NOMO-1 (cell line): ENCODE measurements at regions not wholly inside any gene's neighbourhood (a gene's known extent, or its start where the extent isn't known, plus 50 kb on each side); places are given as distances from the start of the nearest gene placed in this dataset.
"Not testable (repeated sequence)": the region's sequence is repeated elsewhere in the genome, so short reads cannot be mapped to it uniquely, and the experiment has no call there.

Experiments
- DNase-seq, 2 experiments: peaks; one replicate each; lab custom pipeline; 2025; ENCODE audit not compliant: unreplicated experiment in 2 of 2; lab: John Stamatoyannopoulos, UW

GRCh38 chr9:129301941-129302340 is 123.9 kb upstream of the IER5L start:
- no peak for DNase-seq

GRCh38 chr9:129296195-129296594 is 118.1 kb upstream of the IER5L start:
- DNase-seq: not testable (repeated sequence)

GRCh38 chr9:129291041-129291501 is 113.0 kb upstream of the IER5L start:
- no peak for DNase-seq

GRCh38 chr9:129290606-129291005 is 112.5 kb upstream of the IER5L start:
- no peak for DNase-seq

- DNase-seq: no peak
Observed at GRCh38 chr9:129289883-129290282, 111.8 kb upstream of the IER5L start.

DNA sequence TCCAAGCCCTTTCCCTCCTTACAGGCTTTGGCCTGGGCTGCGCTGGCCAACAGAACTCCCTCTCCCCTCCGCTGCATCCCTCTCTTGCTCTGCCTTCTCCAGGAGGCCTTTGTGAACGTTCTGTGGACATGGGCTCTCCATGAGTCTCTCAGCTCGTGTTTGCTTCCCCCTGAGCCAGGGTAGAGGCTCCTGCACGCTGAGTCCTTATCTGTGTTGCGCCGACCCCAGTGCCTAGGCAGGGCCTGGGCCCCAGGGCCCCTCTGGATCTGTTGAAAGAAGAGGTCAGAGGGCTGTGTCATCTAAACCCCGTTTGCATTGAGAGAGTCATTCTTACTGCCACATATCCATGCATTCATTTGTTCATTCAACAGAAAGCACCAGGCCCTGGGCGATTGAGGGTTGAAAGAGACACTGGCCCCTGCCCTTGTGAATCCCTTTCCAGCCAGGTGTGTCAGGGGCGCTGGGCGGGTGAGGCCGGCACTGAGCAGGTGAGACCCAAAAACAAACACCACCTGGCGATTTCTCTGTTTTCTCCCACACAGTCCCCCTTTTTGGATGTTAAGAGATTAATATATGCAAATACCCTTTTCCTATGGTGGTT is 111.2 kb upstream of the IER5L start:
- DNase-seq: no peak

GRCh38 chr9:129287619-129288305 is 109.7 kb upstream of the IER5L start:
- DNase-seq: no peak

DNA sequence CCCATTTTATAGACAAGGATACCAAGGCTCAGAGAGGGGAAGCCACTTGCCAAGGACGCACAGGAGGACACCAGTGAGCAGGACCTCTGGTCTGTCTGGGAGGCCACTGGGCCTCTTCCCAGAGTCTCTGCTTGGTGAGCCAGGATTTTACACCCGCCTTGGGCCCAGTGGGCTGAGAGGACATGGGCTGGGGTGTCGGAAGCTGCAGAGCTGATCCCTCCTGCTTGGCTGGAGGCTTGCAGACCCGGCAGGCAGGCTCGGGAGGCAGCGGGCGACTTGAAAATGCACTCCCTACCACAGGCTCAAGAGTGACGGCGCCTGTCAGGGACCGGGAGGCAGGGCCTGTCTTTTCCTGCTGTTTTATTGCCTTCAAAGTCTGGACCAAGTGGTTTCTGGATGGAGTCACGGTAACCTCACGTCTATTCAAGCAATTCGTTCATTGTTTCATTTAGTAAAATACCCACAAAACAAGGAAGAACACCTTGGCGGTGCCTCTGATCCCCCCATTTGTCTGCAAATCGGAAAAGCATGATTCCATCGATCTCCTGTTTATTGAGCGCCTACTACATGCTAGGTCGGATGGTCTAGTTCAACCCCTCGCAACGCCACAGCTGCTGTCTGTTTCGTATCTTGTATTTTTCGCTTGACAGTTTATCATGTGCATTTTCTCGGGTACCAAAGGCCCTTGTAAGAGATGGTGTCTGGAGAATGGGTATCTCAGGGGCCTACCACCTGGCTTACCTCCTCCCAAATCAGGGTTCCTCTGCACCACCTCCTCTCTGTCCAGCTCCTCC is 108.1 kb upstream of the IER5L start:
- DNase-seq: no peak

GRCh38 chr9:129285382-129285781 is 107.3 kb upstream of the IER5L start:
- no peak for DNase-seq

DNA sequence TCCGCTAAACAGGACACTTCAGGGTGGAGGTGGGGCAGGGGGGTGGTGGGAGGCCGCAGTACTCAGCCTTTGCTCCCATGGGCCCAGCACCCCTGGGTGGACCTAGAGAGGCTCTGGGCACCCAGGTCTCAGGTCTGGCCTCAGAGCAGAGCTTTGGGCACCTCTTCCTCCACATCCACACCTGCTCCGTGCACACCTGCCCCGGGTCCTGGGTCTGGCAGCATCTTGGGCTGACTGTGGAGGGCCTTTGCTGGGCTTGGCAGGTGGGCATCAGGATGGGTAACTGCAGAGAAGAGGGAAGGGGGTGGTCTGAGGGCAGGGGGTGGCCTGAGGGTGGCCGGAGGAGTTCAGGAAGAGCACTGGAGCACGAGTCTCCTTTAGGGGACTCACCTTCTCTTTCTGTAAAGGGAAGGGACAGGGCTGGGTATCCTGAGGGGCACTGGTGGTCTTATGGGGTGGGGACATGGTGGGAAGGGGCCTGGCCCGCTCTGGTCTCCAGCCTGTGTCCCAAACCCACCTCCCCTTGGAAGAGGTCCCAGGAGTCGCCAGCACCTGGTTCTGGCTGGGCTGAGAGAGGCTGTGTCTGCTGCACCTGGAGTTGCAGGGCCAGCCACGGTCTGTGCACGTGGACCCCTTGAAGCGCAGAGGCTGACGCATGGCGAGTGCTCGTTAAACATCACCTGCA is 106.7 kb upstream of the IER5L start:
- DNase-seq: no peak

- no peak for DNase-seq
Observed at GRCh38 chr9:129283705-129284606, 105.9 kb upstream of the IER5L start.

DNA sequence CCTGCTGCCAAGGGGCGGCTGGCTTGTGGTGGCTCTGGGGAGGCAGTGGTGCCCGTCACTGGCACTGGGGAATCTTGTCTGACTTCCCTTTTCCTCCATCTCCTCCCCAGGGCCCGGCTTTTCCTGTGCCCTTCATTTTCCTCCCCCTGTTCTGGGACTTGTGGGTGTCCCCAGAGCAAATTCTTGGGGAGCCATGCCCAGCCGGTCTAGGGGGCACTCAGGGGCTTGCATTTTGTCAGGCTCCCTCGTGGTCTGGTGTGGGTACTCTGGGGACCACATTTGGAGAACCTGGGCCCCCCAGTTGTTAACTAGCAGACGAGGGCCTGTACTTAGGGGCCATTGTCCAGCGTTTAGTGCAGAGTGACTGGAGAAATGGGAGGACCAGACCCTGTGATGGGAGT is 105.2 kb upstream of the IER5L start:
- DNase-seq: no peak

DNA sequence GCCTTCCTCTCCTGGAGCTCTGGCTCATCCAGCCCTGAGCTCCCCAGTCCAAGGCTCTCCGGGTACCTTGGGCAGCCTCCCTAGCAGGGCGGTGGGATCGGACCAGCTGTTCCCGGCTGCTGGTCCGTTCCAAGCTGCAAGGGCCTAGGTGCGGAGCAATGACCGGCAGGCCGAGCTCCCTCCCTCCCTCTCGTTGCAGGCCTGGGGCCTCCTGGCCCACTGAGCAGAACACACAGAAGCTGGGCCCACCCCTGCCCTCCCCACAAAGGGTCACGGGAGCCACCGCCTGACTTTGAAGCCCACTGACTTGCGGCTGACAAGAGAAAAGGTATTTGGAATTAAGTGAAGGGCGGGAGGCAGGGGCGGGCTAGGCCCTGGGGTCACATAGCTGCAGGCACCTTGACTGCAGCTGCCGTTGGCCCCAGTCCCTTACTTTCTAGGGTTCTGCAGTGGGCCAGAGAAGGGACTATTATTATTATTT is 104.7 kb upstream of the IER5L start:
- DNase-seq: no peak

- DNase-seq: peak; percentile 19 to 59
Observed at GRCh38 chr9:129282272-129282671, 104.2 kb upstream of the IER5L start.

DNA sequence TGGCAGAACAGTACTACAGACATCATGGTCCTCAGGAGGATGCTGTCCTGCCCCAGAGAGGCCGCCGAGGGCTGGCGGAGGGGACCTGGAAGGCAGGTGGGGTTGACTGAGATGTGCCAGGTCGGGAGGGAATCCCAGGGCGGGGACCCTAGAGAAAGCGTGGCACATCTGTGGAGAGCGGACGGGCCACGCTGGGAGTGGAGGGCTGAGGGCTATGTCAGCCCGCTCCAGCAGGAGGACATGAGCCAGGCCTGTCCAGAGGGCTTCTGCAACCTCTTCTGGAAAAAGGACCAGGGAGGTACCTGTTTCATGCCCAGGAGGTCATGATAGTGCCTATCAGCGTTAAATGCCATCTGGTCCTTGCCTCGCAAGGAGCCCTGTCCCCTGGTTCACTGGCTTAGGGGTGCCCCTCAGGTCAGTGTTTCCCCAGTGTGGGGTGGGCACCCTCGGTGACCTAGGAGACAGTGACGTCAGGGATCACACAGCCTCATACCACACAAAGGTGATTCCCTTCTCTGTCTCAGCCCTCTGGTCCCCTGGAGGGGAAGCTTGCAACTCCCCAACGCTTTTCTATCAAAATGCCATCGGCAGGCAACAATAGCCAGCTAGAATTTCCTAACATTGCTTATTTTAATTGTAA is 103.6 kb upstream of the IER5L start:
- DNase-seq: no peak

DNA sequence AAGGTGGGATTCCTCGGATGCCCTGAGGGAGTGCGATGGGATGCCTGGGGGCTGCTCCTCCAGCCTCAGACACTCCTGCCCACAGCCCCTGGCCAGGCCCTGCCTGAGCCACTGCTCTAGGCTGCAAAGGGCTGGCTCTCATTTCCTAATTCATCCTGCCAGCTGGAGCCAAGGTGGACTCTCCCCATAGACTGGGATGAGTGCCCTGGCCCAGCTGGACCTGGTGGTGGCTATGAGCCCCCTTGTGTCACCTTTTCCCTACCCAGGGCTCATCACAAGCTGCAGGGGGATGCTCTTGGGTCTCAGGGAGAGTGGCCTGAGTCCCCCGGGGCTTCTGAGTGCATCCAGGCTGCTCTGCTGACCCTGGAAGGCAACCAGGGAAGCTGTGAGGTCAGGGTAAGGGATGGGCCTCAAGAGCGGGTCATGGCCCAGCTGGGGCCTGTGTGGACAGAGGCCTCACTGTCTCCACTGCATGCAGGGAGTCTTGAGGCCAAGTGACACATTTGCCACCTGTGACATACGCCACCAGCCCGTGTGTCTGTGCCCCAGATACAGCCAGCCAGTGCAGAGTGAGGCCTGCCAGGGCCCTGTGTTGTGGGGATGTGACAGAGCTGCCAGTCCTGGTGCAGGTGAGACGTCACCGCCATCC is 102.7 kb upstream of the IER5L start:
- DNase-seq: no peak

GRCh38 chr9:129280236-129280622 is 102.2 kb upstream of the IER5L start:
- DNase-seq: no peak

DNA sequence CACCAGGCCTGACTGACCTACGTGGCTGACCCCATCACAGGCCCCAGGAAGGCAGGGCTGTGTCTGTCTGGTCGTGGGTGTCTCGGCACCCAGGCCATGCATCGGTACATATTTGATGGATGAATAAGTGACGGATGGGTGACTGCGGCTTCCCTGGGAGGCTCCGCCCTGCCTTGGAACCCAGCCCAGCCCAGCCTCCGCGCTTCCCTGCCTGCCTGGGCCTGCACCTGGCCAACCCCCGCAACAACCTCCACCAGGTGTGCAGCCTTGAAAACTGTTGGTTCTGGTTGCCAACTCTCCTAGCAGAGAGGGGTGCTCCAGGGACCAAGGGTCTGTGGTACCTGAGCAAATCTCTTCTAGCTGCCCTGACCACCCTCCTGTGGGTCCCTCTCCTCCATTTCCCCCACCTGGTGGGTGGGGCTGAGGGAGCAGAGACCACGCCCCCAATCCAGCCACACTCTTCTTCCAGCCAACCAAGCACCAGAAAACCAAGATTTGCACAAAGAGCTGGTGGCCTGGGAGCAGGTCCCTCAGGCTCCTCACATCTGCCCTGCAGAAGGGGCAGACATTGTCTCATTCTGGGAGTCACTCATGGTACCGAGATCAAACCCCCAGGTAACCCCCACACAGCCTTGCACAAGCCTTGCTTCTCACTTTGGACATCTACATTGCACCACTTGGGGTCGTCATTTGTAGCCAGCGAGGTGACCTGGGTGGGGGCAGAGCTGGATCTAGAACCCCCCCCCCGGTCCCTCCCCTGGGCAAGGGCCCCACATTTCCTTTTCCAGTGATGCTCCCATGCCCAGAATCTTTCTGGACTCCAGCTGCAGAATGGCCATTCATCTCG is 100.6 kb upstream of the IER5L start:
- no peak for DNase-seq
